Endothelial cell (in vitro differentiated cells): ENCODE measurements at regions not wholly inside any gene's neighbourhood (a gene's known extent, or its start where the extent isn't known, plus 50 kb on each side); places are given as distances from the start of the nearest gene placed in this dataset.

Experiments
- DNase-seq: peaks from one replicate; pipeline ENCODE4 v3.0.0; 2021; ENCODE audit warnings: low spot score
- H3K27ac Mint-ChIP-seq: one replicate; pipeline ENCODE4 v1.8.0; 2021; ENCODE audit warnings: mixed read lengths, inconsistent platforms; ENCODE audit not compliant: unreplicated experiment
- H3K27me3 Mint-ChIP-seq: one replicate; pipeline ENCODE4 v1.8.0; 2021; ENCODE audit warnings: mild to moderate bottlenecking, moderate library complexity, mixed read lengths, inconsistent platforms; ENCODE audit not compliant: unreplicated experiment
- H3K36me3 Mint-ChIP-seq: one replicate; pipeline ENCODE4 v1.8.0; 2021; ENCODE audit warnings: mild to moderate bottlenecking, low read depth, mixed read lengths, inconsistent platforms; ENCODE audit not compliant: unreplicated experiment
- H3K4me1 Mint-ChIP-seq: one replicate; pipeline ENCODE4 v1.8.0; 2021; ENCODE audit warnings: mild to moderate bottlenecking, mixed read lengths, inconsistent platforms; ENCODE audit not compliant: unreplicated experiment
- H3K4me3 Mint-ChIP-seq: one replicate; pipeline ENCODE4 v1.8.0; 2021; ENCODE audit warnings: mild to moderate bottlenecking, mixed read lengths, inconsistent platforms; ENCODE audit not compliant: unreplicated experiment
- H3K9me3 Mint-ChIP-seq: one replicate; pipeline ENCODE4 v1.8.0; 2021; ENCODE audit warnings: mixed read lengths, inconsistent platforms; ENCODE audit not compliant: unreplicated experiment
- TF ChIP-seq, protein P1 (sequence below): fragments of 200-600 bp; sonication (generic); IDR thresholded peaks from one replicate; pipeline ENCODE4 v1.5.0; 2021; ENCODE audit warnings: antibody characterized with exemption; ENCODE audit not compliant: unreplicated experiment

DNA sequence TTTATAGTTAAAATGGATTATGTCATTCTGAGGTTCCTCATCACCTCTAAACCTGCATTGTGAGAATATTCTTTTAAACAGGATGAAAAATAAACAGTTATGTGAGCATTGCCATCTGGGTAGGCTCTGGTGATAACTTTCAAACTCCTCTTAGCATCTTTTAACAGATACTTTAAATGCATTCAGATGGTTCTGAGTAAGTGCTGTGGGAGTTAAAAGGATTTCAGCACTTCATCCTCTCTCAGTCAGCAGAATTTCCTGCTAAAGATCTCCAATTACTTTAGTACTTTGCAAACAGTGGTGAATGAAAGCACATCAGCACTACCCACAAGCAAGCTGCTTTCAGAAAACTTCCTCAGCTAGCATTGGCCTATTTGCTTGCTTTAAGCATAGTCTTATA lies 59.3 kb upstream of the TMTC1 start:
- Mint-ChIP-seq H3K27ac (no peak overlapping the region), H3K9me3 (peaks cover 8% of the 10 kb centered on the region), H3K4me3 (no peak overlapping the region), H3K36me3 (no peaks in the 10 kb centered on the region), H3K27me3 (no peaks in the 10 kb centered on the region), H3K4me1 (no peaks in the 10 kb centered on the region)
- TF ChIP-seq, protein P1, sequence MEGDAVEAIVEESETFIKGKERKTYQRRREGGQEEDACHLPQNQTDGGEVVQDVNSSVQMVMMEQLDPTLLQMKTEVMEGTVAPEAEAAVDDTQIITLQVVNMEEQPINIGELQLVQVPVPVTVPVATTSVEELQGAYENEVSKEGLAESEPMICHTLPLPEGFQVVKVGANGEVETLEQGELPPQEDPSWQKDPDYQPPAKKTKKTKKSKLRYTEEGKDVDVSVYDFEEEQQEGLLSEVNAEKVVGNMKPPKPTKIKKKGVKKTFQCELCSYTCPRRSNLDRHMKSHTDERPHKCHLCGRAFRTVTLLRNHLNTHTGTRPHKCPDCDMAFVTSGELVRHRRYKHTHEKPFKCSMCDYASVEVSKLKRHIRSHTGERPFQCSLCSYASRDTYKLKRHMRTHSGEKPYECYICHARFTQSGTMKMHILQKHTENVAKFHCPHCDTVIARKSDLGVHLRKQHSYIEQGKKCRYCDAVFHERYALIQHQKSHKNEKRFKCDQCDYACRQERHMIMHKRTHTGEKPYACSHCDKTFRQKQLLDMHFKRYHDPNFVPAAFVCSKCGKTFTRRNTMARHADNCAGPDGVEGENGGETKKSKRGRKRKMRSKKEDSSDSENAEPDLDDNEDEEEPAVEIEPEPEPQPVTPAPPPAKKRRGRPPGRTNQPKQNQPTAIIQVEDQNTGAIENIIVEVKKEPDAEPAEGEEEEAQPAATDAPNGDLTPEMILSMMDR: no peak
- no peak for DNase-seq

DNA sequence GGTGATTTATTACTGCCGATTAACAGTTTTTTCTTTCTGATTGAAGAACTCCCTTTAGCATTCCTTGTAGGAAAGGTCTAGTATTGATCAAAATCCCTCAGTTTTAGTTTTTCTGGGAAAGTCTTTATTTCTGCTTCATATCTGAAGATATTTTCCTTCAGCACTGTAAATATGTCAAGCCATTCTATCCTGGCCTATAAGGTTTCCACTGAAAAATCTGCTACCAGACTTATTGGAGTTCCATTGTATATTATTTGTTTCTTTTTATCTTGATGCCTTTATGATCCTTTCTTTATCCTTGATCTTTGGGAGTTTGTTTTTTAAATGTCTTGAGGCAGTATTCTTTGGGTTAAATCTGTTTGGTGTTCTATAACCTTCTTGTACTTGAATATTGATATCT lies 55.0 kb upstream of the TMTC1 start:
- Mint-ChIP-seq H3K9me3 (peaks cover 8% of the 10 kb centered on the region), H3K27me3 (no peaks in the 10 kb centered on the region), H3K36me3 (no peaks in the 10 kb centered on the region), H3K4me1 (no peaks in the 10 kb centered on the region), H3K4me3 (no peak overlapping the region), H3K27ac (no peak overlapping the region)
- no peak for DNase-seq
- TF ChIP-seq, protein P1: no peak
